Mesenchymal stem cell (in vitro differentiated cells and primary cell): ENCODE measurements at regions not wholly inside any gene's neighbourhood (a gene's known extent, or its start where the extent isn't known, plus 50 kb on each side); places are given as distances from the start of the nearest gene placed in this dataset.

Experiments used
- DNase-seq: peaks from one replicate; pipeline ENCODE4 v3.0.0-alpha.2; 2013
- H2AFZ ChIP-seq: one replicate; pipeline ENCODE4 v1.6.1; 2013; ENCODE audit warnings: low read depth, mild to moderate bottlenecking, control low read depth, inconsistent platforms, low read length, moderate library complexity
- H2AK5ac ChIP-seq: 2 replicates; pipeline ENCODE4 v1.6.1; 2013; ENCODE audit warnings: low read length, moderate library complexity, mild to moderate bottlenecking, inconsistent platforms; ENCODE audit not compliant: severe bottlenecking
- H2BK120ac ChIP-seq: one replicate; pipeline ENCODE4 v1.6.1; 2013; ENCODE audit warnings: low read depth, mild to moderate bottlenecking, inconsistent platforms, low read length, moderate library complexity
- H2BK12ac ChIP-seq, 2 experiments: one replicate each; pipeline ENCODE4 v1.6.1; 2013; ENCODE audit warnings: inconsistent platforms in 2 of 2, low read length in 2 of 2, mild to moderate bottlenecking in 2 of 2, moderate library complexity in 2 of 2, control low read depth in 1 of 2
- H2BK15ac ChIP-seq: one replicate; pipeline ENCODE4 v1.6.1; 2013; ENCODE audit warnings: mild to moderate bottlenecking, low read depth, inconsistent platforms; ENCODE audit not compliant: poor library complexity, severe bottlenecking
- H2BK5ac ChIP-seq: 2 replicates; pipeline ENCODE4 v1.6.1; 2013; ENCODE audit warnings: low read depth, mild to moderate bottlenecking, low read length, control low read depth, inconsistent platforms; ENCODE audit not compliant: poor library complexity, severe bottlenecking
- H3K14ac ChIP-seq, 2 experiments: one replicate each; pipeline ENCODE4 v1.6.1; 2013; ENCODE audit warnings: inconsistent platforms in 2 of 2, low read length in 2 of 2, control low read depth in 1 of 2, mild to moderate bottlenecking in 1 of 2, moderate library complexity in 1 of 2
- H3K18ac ChIP-seq, 2 experiments: one replicate each; pipeline ENCODE4 v1.6.1; 2013; ENCODE audit warnings: inconsistent platforms in 2 of 2, low read length in 2 of 2, control low read depth in 1 of 2, low read depth in 1 of 2, mild to moderate bottlenecking in 1 of 2
- H3K23ac ChIP-seq, 2 experiments: one replicate each; pipeline ENCODE4 v1.6.1; 2013; ENCODE audit warnings: inconsistent platforms in 2 of 2, low read length in 2 of 2, mild to moderate bottlenecking in 2 of 2, moderate library complexity in 2 of 2, control low read depth in 1 of 2
- H3K27ac ChIP-seq: 2 replicates; pipeline ENCODE4 v1.5.1; 2013; ENCODE audit warnings: mild to moderate bottlenecking, moderate library complexity, low read length, control low read depth, inconsistent platforms; ENCODE audit not compliant: poor library complexity, severe bottlenecking
- H3K27me3 ChIP-seq, 2 experiments: 2 replicates each; pipeline versions ENCODE4 v1.6.1 to v1.7.0; 2013; ENCODE audit warnings: low read length in 2 of 2, mild to moderate bottlenecking in 2 of 2, moderate library complexity in 2 of 2, control low read depth in 1 of 2, inconsistent platforms in 1 of 2; ENCODE audit not compliant: control insufficient read depth in 1 of 2, insufficient read depth in 1 of 2
- H3K36me3 ChIP-seq, 2 experiments: 2 replicates each; pipeline versions ENCODE4 v1.6.1 to v1.7.0; 2013; ENCODE audit warnings: low read length in 2 of 2, control low read depth in 1 of 2, inconsistent platforms in 1 of 2, low read depth in 1 of 2, mild to moderate bottlenecking in 1 of 2; ENCODE audit not compliant: insufficient read depth in 2 of 2, control insufficient read depth in 1 of 2
- H3K4ac ChIP-seq, 2 experiments: one replicate each; pipeline ENCODE4 v1.6.1; 2013; ENCODE audit warnings: inconsistent platforms in 2 of 2, low read length in 2 of 2, mild to moderate bottlenecking in 2 of 2, moderate library complexity in 2 of 2, control low read depth in 1 of 2, low read depth in 1 of 2
- H3K4me1 ChIP-seq: 2 replicates; pipeline ENCODE4 v1.6.1; 2013; ENCODE audit warnings: low read depth, low read length, control low read depth; ENCODE audit not compliant: control insufficient read depth, insufficient read depth
- H3K4me2 ChIP-seq: 2 replicates; pipeline ENCODE4 v1.6.1; 2013; ENCODE audit warnings: low read length, mild to moderate bottlenecking, inconsistent platforms; ENCODE audit not compliant: poor library complexity, severe bottlenecking
- H3K4me3 ChIP-seq, 2 experiments: 2 replicates each; pipeline versions ENCODE4 v1.5.1 to v1.7.0; 2013; ENCODE audit warnings: low read length in 2 of 2, mild to moderate bottlenecking in 2 of 2, control low read depth in 1 of 2, low read depth in 1 of 2; ENCODE audit not compliant: insufficient read depth in 1 of 2
- H3K79me1 ChIP-seq: replicated peaks from 2 replicates; pipeline ENCODE4 v1.6.1; 2013; ENCODE audit warnings: mild to moderate bottlenecking, control low read depth, low read length, inconsistent platforms; ENCODE audit not compliant: poor library complexity, severe bottlenecking
- H3K9ac ChIP-seq: 2 replicates; pipeline ENCODE4 v1.7.0; 2013; ENCODE audit warnings: mild to moderate bottlenecking, low read length, moderate library complexity
- H3K9me3 ChIP-seq: 2 replicates; pipeline ENCODE4 v1.7.0; 2013; ENCODE audit warnings: mild to moderate bottlenecking, low read length; ENCODE audit not compliant: control insufficient read depth
- H4K8ac ChIP-seq: one replicate; pipeline ENCODE4 v1.6.1; 2013; ENCODE audit warnings: inconsistent platforms, mild to moderate bottlenecking, low read length, moderate library complexity
- H4K91ac ChIP-seq: one replicate; pipeline ENCODE4 v1.6.1; 2013; ENCODE audit warnings: mild to moderate bottlenecking, low read length, inconsistent platforms
- WGBS: methylation state at CpG from one replicate; pipeline ENCODE4 v1.1.7; 2013; ENCODE audit warnings: mixed read lengths; 5-methylcytosine and 5-hydroxymethylcytosine counted together

DNA sequence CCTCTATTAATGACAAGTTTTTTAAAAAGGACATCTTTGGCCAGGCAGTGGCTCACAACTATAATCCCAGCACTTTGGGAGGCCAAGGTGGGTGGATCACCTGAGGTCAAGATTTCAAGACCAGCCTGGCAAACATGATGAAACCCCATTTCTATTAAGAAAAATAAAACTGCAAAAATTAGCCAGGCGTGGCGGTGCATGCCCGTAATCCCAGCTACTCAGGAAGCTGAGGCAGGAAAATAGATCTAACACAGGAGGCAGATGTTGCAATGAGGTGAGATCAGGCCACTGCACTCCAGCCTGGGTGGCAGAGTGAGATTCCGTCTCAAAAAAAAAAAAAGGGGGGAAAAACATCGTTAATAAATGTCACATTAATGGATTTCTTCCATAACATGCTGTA, 1805.4 kb downstream of the C4orf33 start:
- H3K79me1 ChIP-seq, result no peaks in the 10 kb centered on the region
- no peak overlapping the region for H2BK120ac ChIP-seq
- no peak for DNase-seq

DNA sequence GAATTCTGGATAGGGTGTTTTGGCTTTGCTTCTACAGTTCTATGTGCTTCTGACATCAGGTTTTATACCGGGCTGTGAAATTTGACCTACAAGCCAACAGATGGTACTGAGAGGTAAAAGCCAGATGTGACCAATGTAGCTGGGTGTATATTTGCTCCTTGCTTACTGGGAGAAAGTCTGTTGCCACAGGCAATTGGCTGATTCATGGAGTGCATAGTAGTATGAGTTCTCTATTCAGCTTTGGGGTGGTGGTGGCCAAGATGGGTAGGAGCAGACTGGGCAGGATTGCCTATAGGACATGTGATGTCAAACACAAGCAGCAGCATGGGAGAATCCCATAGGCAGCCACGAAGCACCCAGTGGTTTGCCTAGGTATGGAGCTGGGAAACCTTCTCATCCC, 1827.0 kb downstream of the C4orf33 start:
- no peak overlapping the region for H2BK15ac ChIP-seq
- no peak overlapping the region for H2BK120ac ChIP-seq
- no peak overlapping the region for H2BK12ac ChIP-seq
- H2BK5ac ChIP-seq, result no peak overlapping the region
- no peak overlapping the region for H3K14ac ChIP-seq
- H3K18ac ChIP-seq, result no peak overlapping the region
- H3K4ac ChIP-seq, result no peak overlapping the region
- no peaks in the 10 kb centered on the region for H3K4me1 ChIP-seq
- H3K79me1 ChIP-seq, result no peaks in the 10 kb centered on the region
- no peak overlapping the region for H2AK5ac ChIP-seq
- H3K27ac ChIP-seq, result no peak overlapping the region
- WGBS, result 85% methylated on average over 2 of the region's 2 CpGs
- H3K9me3 ChIP-seq, result peaks cover 31% of the 10 kb centered on the region
- H3K9ac ChIP-seq, result no peak overlapping the region
- H3K27me3 ChIP-seq, result no peaks in the 10 kb centered on the region
- no peak for DNase-seq
- H4K8ac ChIP-seq, result no peak overlapping the region
- H3K4me2 ChIP-seq, result no peak overlapping the region
- peak overlapping the region in 1 of 2 experiments; percentile 24 for H3K4me3 ChIP-seq
- no peak overlapping the region for H2AFZ ChIP-seq
- no peaks in the 10 kb centered on the region for H3K36me3 ChIP-seq
- no peak overlapping the region for H3K23ac ChIP-seq
- no peak overlapping the region for H4K91ac ChIP-seq

More for the DNA sequence above, 1805.4 kb downstream of the C4orf33 start:
- Histone ChIP-seq H3K36me3 (no peaks in the 10 kb centered on the region), H4K91ac (no peak overlapping the region), H3K4me2 (no peak overlapping the region), H3K9ac (no peak overlapping the region), H3K27ac (no peak overlapping the region), H3K18ac (no peak overlapping the region), H3K4me1 (no peaks in the 10 kb centered on the region), H4K8ac (no peak overlapping the region), H3K4me3 (no peak overlapping the region), H2BK15ac (no peak overlapping the region), H3K4ac (no peak overlapping the region), H2BK5ac (no peak overlapping the region), H2AFZ (no peak overlapping the region), H2AK5ac (no peak overlapping the region), H3K27me3 (no peaks in the 10 kb centered on the region), H2BK12ac (no peak overlapping the region), H3K23ac (no peak overlapping the region), H3K14ac (no peak overlapping the region), H3K9me3 (no peaks in the 10 kb centered on the region)
- 96% methylated on average over 4 of the region's 5 CpGs for WGBS

DNA sequence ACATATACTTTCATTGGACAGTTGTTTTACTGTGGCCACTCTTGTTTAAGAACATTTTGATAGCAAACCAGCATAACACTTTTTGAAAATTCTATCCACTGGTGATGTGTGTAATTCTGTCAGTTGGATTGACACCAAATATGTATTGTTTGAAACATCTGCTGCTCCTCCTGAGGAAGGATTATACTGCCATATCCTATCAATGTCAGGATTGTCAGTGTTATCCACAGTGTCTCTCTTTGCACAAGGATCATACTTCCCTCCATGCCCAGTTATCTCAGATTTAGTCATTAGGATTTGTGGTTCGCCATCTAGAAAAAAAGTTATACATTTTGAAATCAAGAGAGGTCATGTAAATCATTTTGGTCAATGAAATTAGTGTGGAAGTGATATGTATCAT, 1859.6 kb downstream of the C4orf33 start:
- no peak overlapping the region for H3K9ac ChIP-seq

DNA sequence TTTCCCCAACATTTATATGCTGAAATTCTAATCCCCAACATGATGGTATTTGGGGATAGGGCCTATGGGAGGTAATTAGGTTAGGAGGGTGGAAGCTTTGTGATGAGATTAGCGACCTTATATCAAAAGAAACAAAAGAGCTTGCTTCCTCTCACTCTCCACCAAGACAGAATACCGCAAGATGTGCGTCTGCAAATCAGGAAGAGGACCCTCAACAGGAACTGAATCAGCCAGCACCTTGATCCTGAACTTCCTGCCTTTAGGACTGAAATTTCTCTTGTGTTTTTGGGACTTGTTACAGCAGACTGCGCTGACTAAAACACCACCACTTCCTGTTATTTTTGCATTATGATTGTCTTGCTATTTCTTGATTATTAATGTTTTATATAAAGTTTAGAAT, 1889.4 kb downstream of the C4orf33 start:
- no peak overlapping the region for H2BK15ac ChIP-seq
- no peak overlapping the region for H2AFZ ChIP-seq
- no peak overlapping the region for H3K14ac ChIP-seq
- H3K27ac ChIP-seq, result no peak overlapping the region
- no peaks in the 10 kb centered on the region for H3K4me1 ChIP-seq
- no peak overlapping the region for H3K4ac ChIP-seq
- H4K8ac ChIP-seq, result no peak overlapping the region
- no peaks in the 10 kb centered on the region for H3K9me3 ChIP-seq
- H3K9ac ChIP-seq, result no peak overlapping the region
- no peak overlapping the region for H2BK12ac ChIP-seq
- H4K91ac ChIP-seq, result no peak overlapping the region
- H3K4me3 ChIP-seq, result no peak overlapping the region
- no peaks in the 10 kb centered on the region for H3K36me3 ChIP-seq
- no peaks in the 10 kb centered on the region for H3K27me3 ChIP-seq
- H3K18ac ChIP-seq, result no peak overlapping the region
- no peak overlapping the region for H2BK5ac ChIP-seq
- no peak overlapping the region for H3K23ac ChIP-seq
- no peaks in the 10 kb centered on the region for H3K79me1 ChIP-seq
- WGBS, result 68% methylated on average over 3 of the region's 4 CpGs
- H2BK120ac ChIP-seq, result no peak overlapping the region
- H2AK5ac ChIP-seq, result no peak overlapping the region
- H3K4me2 ChIP-seq, result no peak overlapping the region
- DNase-seq, result no peak

More for the DNA sequence above, 1859.6 kb downstream of the C4orf33 start:
- Histone ChIP-seq H3K18ac (no peak overlapping the region), H4K91ac (no peak overlapping the region), H3K4me3 (no peak overlapping the region), H2BK15ac (no peak overlapping the region), H4K8ac (no peak overlapping the region), H3K14ac (no peak overlapping the region), H2AFZ (no peak overlapping the region), H3K9me3 (no peaks in the 10 kb centered on the region), H3K79me1 (no peaks in the 10 kb centered on the region), H2BK5ac (no peak overlapping the region), H3K4me2 (no peak overlapping the region), H3K36me3 (no peaks in the 10 kb centered on the region), H3K27me3 (no peaks in the 10 kb centered on the region), H2BK120ac (no peak overlapping the region), H2BK12ac (no peak overlapping the region), H3K4ac (no peak overlapping the region), H3K4me1 (no peaks in the 10 kb centered on the region), H3K27ac (no peak overlapping the region), H2AK5ac (no peak overlapping the region), H3K23ac (no peak overlapping the region)
- 86% methylated on average over 1 of the region's 1 CpG for WGBS
- no peak for DNase-seq
